GM12892 (cell line): ENCODE measurements at regions not wholly inside any gene's neighbourhood (a gene's known extent, or its start where the extent isn't known, plus 50 kb on each side); places are given as distances from the start of the nearest gene placed in this dataset.

Source experiments
- POLR2AphosphoS5 ChIP-seq: IDR thresholded peaks from 2 replicates; pipeline ENCODE4 v1.6.1; 2011; ENCODE audit warnings: low read depth, low read length, control low read depth
- TAF1 ChIP-seq: IDR thresholded peaks from 2 replicates; pipeline ENCODE4 v1.6.1; 2011; ENCODE audit warnings: low read depth, mild to moderate bottlenecking, control low read depth, low read length, borderline replicate concordance

DNA sequence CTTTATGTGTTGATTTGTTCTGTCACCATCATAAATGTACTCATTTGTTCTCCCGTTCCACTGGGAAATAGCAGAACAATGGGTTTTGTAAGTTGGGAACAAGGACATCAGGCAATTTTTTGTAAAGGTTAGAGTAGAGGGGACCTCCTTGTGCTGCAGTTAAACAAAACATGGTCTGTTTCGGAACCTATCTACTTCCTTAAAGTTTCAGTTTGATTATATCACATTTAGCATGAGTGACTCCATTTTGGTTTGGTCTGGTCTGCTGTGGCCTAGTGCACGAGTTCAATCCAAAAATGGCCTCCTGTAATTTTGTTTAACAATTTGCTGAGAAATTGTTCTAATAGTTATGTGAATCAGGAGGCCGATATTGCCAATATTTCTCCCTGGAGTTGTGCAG lies 372.7 kb downstream of the NUAK1 start:
- no peak for TF ChIP-seq TAF1
- TF ChIP-seq POLR2AphosphoS5, result no peak
